ENCODE measurements at regions not wholly inside any gene's neighbourhood (a gene's known extent, or its start where the extent isn't known, plus 50 kb on each side); places are given as distances from the start of the nearest gene placed in this dataset.

- DNase-seq (ENCODE audit: low read depth) = no peak
Measured at GRCh38 chr3:64276131-64276530, 50.9 kb upstream of the PRICKLE2 start.

Measured in HT1080 (cell line).